ENCODE measurements at regions not wholly inside any gene's neighbourhood (a gene's known extent, or its start where the extent isn't known, plus 50 kb on each side); places are given as distances from the start of the nearest gene placed in this dataset.

DNA sequence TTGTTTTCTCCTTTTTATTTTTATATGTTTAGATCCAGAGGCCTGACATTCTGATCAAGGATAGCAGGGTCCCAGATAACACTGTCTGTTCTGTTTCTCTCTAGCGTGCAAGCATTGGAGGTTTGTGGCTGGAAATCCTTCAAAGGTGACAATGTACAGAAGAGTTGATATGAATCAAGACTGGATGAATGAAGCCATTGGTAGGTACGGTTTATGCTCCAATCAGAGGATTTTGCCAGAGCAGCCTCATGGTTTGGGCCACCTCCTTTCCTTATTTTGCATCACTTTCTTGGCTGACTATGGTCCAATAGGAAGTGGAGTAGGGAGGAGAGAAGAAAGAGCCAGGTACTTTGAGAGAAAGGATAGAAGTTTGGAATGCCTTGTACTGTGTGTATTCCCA is 484.8 kb upstream of the JAG1 start:
- no peak for TF ChIP-seq CTCF (IDR thresholded peaks at IDR 0.05)
- TF ChIP-seq POLR2A (IDR thresholded peaks at IDR 0.05), result no peak

Data from uterus (tissue), 2 donors.